MM.1S (cell line): ENCODE measurements at regions not wholly inside any gene's neighbourhood (a gene's known extent, or its start where the extent isn't known, plus 50 kb on each side); places are given as distances from the start of the nearest gene placed in this dataset.

Source experiments
- EZH2 ChIP-seq: fragments of 300-600 bp; sonication (generic); optimal IDR thresholded peaks from 2 replicates; pipeline ENCODE3; 2017; ENCODE audit warnings: low read depth, mild to moderate bottlenecking, antibody characterized with exemption, low read length, mixed read lengths
- TF ChIP-seq, protein P1 (sequence below): fragments of 300-600 bp; sonication (generic); IDR thresholded peaks from 2 replicates; pipeline ENCODE4 v1.5.1; 2016; ENCODE audit warnings: antibody characterized with exemption, low read length, mixed read lengths

DNA sequence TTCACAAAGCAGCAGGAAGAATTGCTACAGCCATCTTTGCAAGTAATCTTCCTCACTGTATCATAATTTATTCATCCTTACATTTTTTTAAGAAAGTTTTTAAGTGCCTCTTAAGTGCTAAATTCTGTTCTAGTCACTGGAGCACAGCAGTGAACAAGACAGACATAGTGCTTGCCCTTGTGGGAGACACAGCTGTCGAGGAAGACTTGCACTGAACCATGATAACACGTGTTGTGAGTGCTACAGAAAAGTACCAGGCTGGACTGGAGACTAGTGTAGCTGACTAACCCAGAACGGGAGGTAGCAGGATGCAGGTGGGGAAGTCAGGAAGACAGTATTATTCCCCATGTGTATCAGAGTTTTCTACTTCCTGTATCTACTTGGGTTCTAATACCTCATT, 300.6 kb downstream of the TBL1XR1 start:
- TF ChIP-seq, protein P1, sequence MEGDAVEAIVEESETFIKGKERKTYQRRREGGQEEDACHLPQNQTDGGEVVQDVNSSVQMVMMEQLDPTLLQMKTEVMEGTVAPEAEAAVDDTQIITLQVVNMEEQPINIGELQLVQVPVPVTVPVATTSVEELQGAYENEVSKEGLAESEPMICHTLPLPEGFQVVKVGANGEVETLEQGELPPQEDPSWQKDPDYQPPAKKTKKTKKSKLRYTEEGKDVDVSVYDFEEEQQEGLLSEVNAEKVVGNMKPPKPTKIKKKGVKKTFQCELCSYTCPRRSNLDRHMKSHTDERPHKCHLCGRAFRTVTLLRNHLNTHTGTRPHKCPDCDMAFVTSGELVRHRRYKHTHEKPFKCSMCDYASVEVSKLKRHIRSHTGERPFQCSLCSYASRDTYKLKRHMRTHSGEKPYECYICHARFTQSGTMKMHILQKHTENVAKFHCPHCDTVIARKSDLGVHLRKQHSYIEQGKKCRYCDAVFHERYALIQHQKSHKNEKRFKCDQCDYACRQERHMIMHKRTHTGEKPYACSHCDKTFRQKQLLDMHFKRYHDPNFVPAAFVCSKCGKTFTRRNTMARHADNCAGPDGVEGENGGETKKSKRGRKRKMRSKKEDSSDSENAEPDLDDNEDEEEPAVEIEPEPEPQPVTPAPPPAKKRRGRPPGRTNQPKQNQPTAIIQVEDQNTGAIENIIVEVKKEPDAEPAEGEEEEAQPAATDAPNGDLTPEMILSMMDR: no peak
- TF ChIP-seq EZH2: no peak
